ENCODE measurements at regions not wholly inside any gene's neighbourhood (a gene's known extent, or its start where the extent isn't known, plus 50 kb on each side); places are given as distances from the start of the nearest gene placed in this dataset.

- no peak for TF ChIP-seq POLR2A (IDR thresholded peaks at IDR 0.05)
- TF ChIP-seq CTCF (IDR thresholded peaks at IDR 0.05), result no peak
These were observed 216.9 kb upstream of the THBS1 start for GRCh38 chr15:39363761-39364586.

Data from lower leg skin (tissue), 3 donors.